GM10248 (cell line): ENCODE measurements at regions not wholly inside any gene's neighbourhood (a gene's known extent, or its start where the extent isn't known, plus 50 kb on each side); places are given as distances from the start of the nearest gene placed in this dataset.
"Not testable (repeated sequence)": the region's sequence is repeated elsewhere in the genome, so short reads cannot be mapped to it uniquely, and the experiment has no call there.

Experiments used
- CTCF ChIA-PET: fragments of 300-600 bp; sonication (Branson Sonifier 250); formaldehyde crosslinking; extraction: SDS; loops from one replicate; lab custom pipeline; 2021; ENCODE audit warnings: antibody characterized with exemption; lab: Yijun Ruan, JAX
- POLR2A ChIA-PET: fragments of 350-650 bp; sonication (Branson Sonifier 250); formaldehyde crosslinking; extraction: SDS; loops from one replicate; lab custom pipeline; 2020; ENCODE audit warnings: antibody characterized with exemption; lab: Yijun Ruan, JAX
- DNase-seq: peaks from one replicate; pipeline ENCODE4 v3.0.0; 2012; ENCODE audit errors: extremely low spot score
- TF ChIP-seq, protein P1 (sequence below): IDR thresholded peaks from 2 replicates; pipeline ENCODE4 v1.5.1; 2012; ENCODE audit warnings: mild to moderate bottlenecking, low read depth; ENCODE audit errors: extremely low read depth, missing control alignments, control extremely low read depth

DNA sequence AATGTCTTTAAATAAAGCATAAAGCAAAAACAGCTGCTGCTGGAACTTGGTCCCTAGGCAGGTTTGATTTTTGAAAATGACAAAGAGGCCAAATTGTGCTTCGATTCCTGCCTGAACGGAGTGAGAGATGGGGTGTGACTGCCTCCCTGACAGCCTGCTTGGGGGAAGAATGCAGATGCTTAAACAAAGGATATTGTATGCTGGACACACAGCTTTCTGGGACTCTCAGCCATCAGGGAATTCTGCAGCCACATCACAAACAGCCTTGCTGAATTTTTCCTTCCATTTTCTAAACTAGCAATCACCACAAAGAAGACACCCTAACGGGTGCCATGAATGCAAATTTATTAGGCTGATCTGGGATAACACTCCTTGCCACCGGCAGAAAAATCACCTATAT, 83.9 kb upstream of the CPEB2 start:
- ChIA-PET CTCF (interaction anchor here (0.8 to 3.2 kb wide), 5 partner anchors 10 to 1263 kb away, joined by 3 to 8 read pairs (median 4); no protein-coding TSS in a partner anchor), POLR2A (no interaction called here)
- TF ChIP-seq, protein P1, sequence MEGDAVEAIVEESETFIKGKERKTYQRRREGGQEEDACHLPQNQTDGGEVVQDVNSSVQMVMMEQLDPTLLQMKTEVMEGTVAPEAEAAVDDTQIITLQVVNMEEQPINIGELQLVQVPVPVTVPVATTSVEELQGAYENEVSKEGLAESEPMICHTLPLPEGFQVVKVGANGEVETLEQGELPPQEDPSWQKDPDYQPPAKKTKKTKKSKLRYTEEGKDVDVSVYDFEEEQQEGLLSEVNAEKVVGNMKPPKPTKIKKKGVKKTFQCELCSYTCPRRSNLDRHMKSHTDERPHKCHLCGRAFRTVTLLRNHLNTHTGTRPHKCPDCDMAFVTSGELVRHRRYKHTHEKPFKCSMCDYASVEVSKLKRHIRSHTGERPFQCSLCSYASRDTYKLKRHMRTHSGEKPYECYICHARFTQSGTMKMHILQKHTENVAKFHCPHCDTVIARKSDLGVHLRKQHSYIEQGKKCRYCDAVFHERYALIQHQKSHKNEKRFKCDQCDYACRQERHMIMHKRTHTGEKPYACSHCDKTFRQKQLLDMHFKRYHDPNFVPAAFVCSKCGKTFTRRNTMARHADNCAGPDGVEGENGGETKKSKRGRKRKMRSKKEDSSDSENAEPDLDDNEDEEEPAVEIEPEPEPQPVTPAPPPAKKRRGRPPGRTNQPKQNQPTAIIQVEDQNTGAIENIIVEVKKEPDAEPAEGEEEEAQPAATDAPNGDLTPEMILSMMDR = no peak
- no peak for DNase-seq

DNA sequence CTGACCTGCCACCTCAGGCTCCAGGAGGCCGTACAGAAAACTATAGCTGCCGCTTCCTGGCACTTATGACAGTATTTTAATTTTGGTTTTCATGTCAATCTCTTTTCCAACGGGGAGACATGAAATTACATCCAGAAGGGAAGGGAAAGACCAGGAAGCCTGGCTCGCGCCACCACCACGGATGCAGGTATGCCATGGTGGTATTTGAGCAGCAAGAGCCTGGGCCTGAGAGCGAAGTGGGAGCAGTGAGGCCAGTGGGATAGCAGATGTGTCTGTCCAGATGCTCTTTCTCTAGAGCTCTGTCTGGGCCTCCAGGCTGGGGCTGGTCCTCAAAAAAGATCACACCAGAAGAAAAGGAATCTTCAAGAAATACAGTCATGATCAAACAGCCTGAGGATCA, 82.5 kb upstream of the CPEB2 start:
- ChIA-PET CTCF (interaction anchor here (1.3 to 1.5 kb wide), 2 partner anchors 9 to 24 kb away, joined by 3 to 4 read pairs; no protein-coding TSS in a partner anchor), POLR2A (no interaction called here)
- TF ChIP-seq, protein P1 = no peak
- no peak for DNase-seq

- CTCF ChIA-PET = interaction anchor here (1.3 kb wide), 1 partner anchor 9 kb away, joined by 3 read pairs; no protein-coding TSS in a partner anchor
Observed at GRCh38 chr4:14920237-14920636, 82.0 kb upstream of the CPEB2 start.

GRCh38 chr4:14920759-14921320, 81.4 kb upstream of the CPEB2 start:
- no peak for DNase-seq
- POLR2A ChIA-PET = no interaction called here
- CTCF ChIA-PET = interaction anchor here (1.3 kb wide), 1 partner anchor 10 kb away, joined by 3 read pairs; no protein-coding TSS in a partner anchor

More at GRCh38 chr4:14920237-14920636, 82.0 kb upstream of the CPEB2 start:
- TF ChIP-seq, protein P1 = no peak
- POLR2A ChIA-PET = no interaction called here
- no peak for DNase-seq

GRCh38 chr4:14921781-14922180, 80.5 kb upstream of the CPEB2 start:
- CTCF ChIA-PET, POLR2A ChIA-PET, DNase-seq: not testable (repeated sequence)

More at GRCh38 chr4:14920759-14921320, 81.4 kb upstream of the CPEB2 start:
- TF ChIP-seq, protein P1 = no peak

- ChIA-PET CTCF (interaction anchor here (0.9 kb wide), 1 partner anchor 13 kb away, joined by 3 read pairs; no protein-coding TSS in a partner anchor), POLR2A (no interaction called here)
- TF ChIP-seq, protein P1 = no peak
- no peak for DNase-seq
Observed at GRCh38 chr4:14924076-14924811, 78.0 kb upstream of the CPEB2 start.

GRCh38 chr4:14924812-14925344, 77.4 kb upstream of the CPEB2 start:
- ChIA-PET CTCF (interaction anchor here (0.9 kb wide), 1 partner anchor 12 kb away, joined by 3 read pairs; no protein-coding TSS in a partner anchor), POLR2A (no interaction called here)
- TF ChIP-seq, protein P1 = no peak
- no peak for DNase-seq
